H1 (cell line): ENCODE measurements at regions not wholly inside any gene's neighbourhood (a gene's known extent, or its start where the extent isn't known, plus 50 kb on each side); places are given as distances from the start of the nearest gene placed in this dataset.

Source experiments
- CTCF ChIA-PET: fragments of 300-600 bp; sonication (Branson Sonifier 250); formaldehyde crosslinking; loops from one replicate; lab custom pipeline; 2021; ENCODE audit not compliant: partially characterized antibody; lab: Charles Lee
- POLR2A ChIA-PET: fragments of 300-600 bp; sonication (Branson Sonifier 250); formaldehyde crosslinking; loops from one replicate; lab custom pipeline; 2021; ENCODE audit warnings: inconsistent platforms; ENCODE audit not compliant: partially characterized antibody; lab: Charles Lee
- DNase-seq, 2 experiments: peaks; one replicate each; pipeline versions ENCODE4 v3.0.0 to v3.0.0-alpha.2; 2010 to 2022; ENCODE audit warnings: low spot score in 2 of 2, low read depth in 1 of 2, mixed read lengths in 1 of 2
- FAIRE-seq: peaks from 2 replicates; lab custom pipeline; 2011; peaks lifted over from hg19 to GRCh38; lab: Jason Lieb, UNC
- H2AFZ ChIP-seq: 2 replicates; pipeline ENCODE4 v1.8.1; 2012; ENCODE audit warnings: low read length, inconsistent platforms
- H2AK5ac ChIP-seq: 2 replicates; pipeline ENCODE4 v1.6.1; 2013; ENCODE audit warnings: low read depth, low read length
- H2BK120ac ChIP-seq: replicated peaks from 2 replicates; pipeline ENCODE3; 2013; ENCODE audit warnings: low read depth, low read length, inconsistent platforms
- H2BK12ac ChIP-seq: 2 replicates; pipeline ENCODE4 v1.6.1; 2013; ENCODE audit warnings: low read depth, low read length
- H2BK15ac ChIP-seq: 2 replicates; pipeline ENCODE4 v1.6.1; 2013; ENCODE audit warnings: low read length
- H2BK20ac ChIP-seq: 2 replicates; pipeline ENCODE4 v1.6.1; 2013; ENCODE audit warnings: low read length
- H2BK5ac ChIP-seq: 2 replicates; pipeline ENCODE4 v1.6.1; 2013; ENCODE audit warnings: low read depth, low read length
- H3K14ac ChIP-seq: 2 replicates; pipeline ENCODE4 v1.6.1; 2013; ENCODE audit warnings: inconsistent platforms; ENCODE audit not compliant: insufficient read length
- H3K18ac ChIP-seq: 2 replicates; pipeline ENCODE4 v1.6.1; 2013; ENCODE audit warnings: low read length; ENCODE audit errors: extremely low read depth
- H3K23ac ChIP-seq: 2 replicates; pipeline ENCODE4 v1.6.1; 2013; ENCODE audit warnings: inconsistent platforms; ENCODE audit not compliant: insufficient read length
- H3K23me2 ChIP-seq: 2 replicates; pipeline ENCODE4 v1.6.1; 2013; ENCODE audit warnings: low read depth, low read length
- H3K27ac ChIP-seq: 2 replicates; pipeline ENCODE4 v1.6.1; 2011; ENCODE audit warnings: low read depth, low read length, inconsistent platforms
- H3K27me3 ChIP-seq, 4 experiments: replicated peaks in 1 of 4; 1 replicate in 1 of 4; 2 replicates in 3 of 4; pipeline versions ENCODE4 v1.6.1 to v1.8.1; 2011 to 2013; ENCODE audit warnings: low read length in 3 of 4, mild to moderate bottlenecking in 3 of 4, inconsistent platforms in 2 of 4, mixed read lengths in 2 of 4, moderate library complexity in 1 of 4; ENCODE audit not compliant: control insufficient read depth in 3 of 4, insufficient read depth in 3 of 4; ENCODE audit errors: extremely low read depth in 1 of 4
- H3K36me3 ChIP-seq, 4 experiments: 2 replicates each; pipeline versions ENCODE4 v1.6.1 to v1.8.1; 2011 to 2013; ENCODE audit warnings: mild to moderate bottlenecking in 4 of 4, low read length in 3 of 4, moderate library complexity in 2 of 4, control low read depth in 1 of 4, inconsistent platforms in 1 of 4; ENCODE audit not compliant: insufficient read depth in 4 of 4, control insufficient read depth in 2 of 4
- H3K4ac ChIP-seq: replicated peaks from 2 replicates; pipeline ENCODE3; 2013; ENCODE audit warnings: low read length, low read depth, mixed read lengths, inconsistent platforms; ENCODE audit not compliant: insufficient read length
- H3K4me1 ChIP-seq, 4 experiments: replicated peaks in 1 of 4; 1 replicate in 1 of 4; 2 replicates in 3 of 4; pipeline versions ENCODE4 v1.6.1 to v1.8.1; 2011 to 2013; ENCODE audit warnings: low read length in 3 of 4, inconsistent platforms in 2 of 4, mixed read lengths in 1 of 4; ENCODE audit not compliant: insufficient read depth in 4 of 4, control insufficient read depth in 3 of 4
- H3K4me2 ChIP-seq, 2 experiments: 2 replicates each; pipeline versions ENCODE4 v1.6.1 to v1.8.1; 2011 to 2013; ENCODE audit warnings: low read depth in 2 of 2, low read length in 2 of 2, control low read depth in 1 of 2, inconsistent platforms in 1 of 2, mild to moderate bottlenecking in 1 of 2; ENCODE audit not compliant: insufficient read depth in 1 of 2
- H3K4me3 ChIP-seq, 4 experiments: fragments of 200-600, 300-600 bp in 1 of 4; sonication (generic), shearing (Covaris generic), sonication (Bioruptor Twin) in 1 of 4; 2 replicates each; pipeline versions ENCODE4 v1.5.1 to v1.8.1; 2011 to 2016; ENCODE audit warnings: low read length in 4 of 4, low read depth in 3 of 4, control low read depth in 2 of 4, inconsistent platforms in 2 of 4, mild to moderate bottlenecking in 2 of 4, mixed read lengths in 1 of 4, moderate library complexity in 1 of 4; ENCODE audit not compliant: insufficient read depth in 2 of 4; ENCODE audit errors: extremely low read depth in 1 of 4
- H3K56ac ChIP-seq: replicated peaks from 2 replicates; pipeline ENCODE3; 2013; ENCODE audit warnings: low read depth, mild to moderate bottlenecking, mixed read lengths, low read length, inconsistent platforms; ENCODE audit not compliant: insufficient read length
- H3K79me1 ChIP-seq: 2 replicates; pipeline ENCODE4 v1.6.1; 2013; ENCODE audit warnings: low read depth, low read length, control low read depth
- H3K79me2 ChIP-seq, 2 experiments: 2 replicates each; pipeline versions ENCODE4 v1.6.1 to v1.8.1; 2012 to 2013; ENCODE audit warnings: low read length in 2 of 2, mild to moderate bottlenecking in 2 of 2, inconsistent platforms in 1 of 2; ENCODE audit not compliant: insufficient read depth in 2 of 2, control insufficient read depth in 1 of 2
- H3K9ac ChIP-seq, 4 experiments: replicated peaks in 1 of 4; 1 replicate in 1 of 4; 2 replicates in 3 of 4; pipeline versions ENCODE4 v1.6.1 to v1.8.1; 2011 to 2013; ENCODE audit warnings: low read depth in 3 of 4, low read length in 3 of 4, control low read depth in 2 of 4, mild to moderate bottlenecking in 2 of 4, moderate library complexity in 2 of 4, inconsistent platforms in 1 of 4; ENCODE audit errors: extremely low read depth in 1 of 4
- H3K9me3 ChIP-seq, 2 experiments: 2 replicates each; pipeline versions ENCODE4 v1.6.1 to v1.8.1; 2012 to 2013; ENCODE audit warnings: mild to moderate bottlenecking in 2 of 2, moderate library complexity in 2 of 2, control low read depth in 1 of 2, inconsistent platforms in 1 of 2, low read depth in 1 of 2, low read length in 1 of 2, mixed read lengths in 1 of 2; ENCODE audit not compliant: insufficient read depth in 2 of 2
- H4K20me1 ChIP-seq, 2 experiments: replicated peaks in 1 of 2; 2 replicates each; pipeline versions ENCODE3 to v1.8.1; 2011 to 2013; ENCODE audit warnings: inconsistent platforms in 2 of 2, low read length in 2 of 2, mild to moderate bottlenecking in 1 of 2; ENCODE audit not compliant: insufficient read depth in 2 of 2, control insufficient read depth in 1 of 2
- H4K5ac ChIP-seq: 2 replicates; pipeline ENCODE4 v1.6.1; 2013; ENCODE audit warnings: low read length, low read depth, mixed read lengths, inconsistent platforms; ENCODE audit not compliant: insufficient read length
- H4K8ac ChIP-seq: 2 replicates; pipeline ENCODE4 v1.8.0; 2013; ENCODE audit warnings: mild to moderate bottlenecking, moderate library complexity, low read length, inconsistent platforms; ENCODE audit not compliant: insufficient read depth; ENCODE audit errors: extremely low read depth
- H4K91ac ChIP-seq: replicated peaks from 2 replicates; pipeline ENCODE3; 2013; ENCODE audit warnings: low read length, mixed read lengths, inconsistent platforms; ENCODE audit not compliant: insufficient read length
- ASH2L ChIP-seq: fragments of 200-600, 300-600 bp; sonication (generic); IDR thresholded peaks from one replicate; pipeline ENCODE4 v1.7.1; 2017; ENCODE audit warnings: low read length
- BRCA1 ChIP-seq: IDR thresholded peaks from 2 replicates; pipeline ENCODE4 v1.6.1; 2012; ENCODE audit warnings: low read depth, low read length, improper control_type of control experiment
- CHD1 ChIP-seq: IDR thresholded peaks from 2 replicates; pipeline ENCODE4 v1.6.1; 2012; ENCODE audit warnings: low read depth, low read length, improper control_type of control experiment
- CREB1 ChIP-seq: IDR thresholded peaks from 2 replicates; pipeline ENCODE4 v1.6.1; 2012; ENCODE audit warnings: inconsistent platforms
- JUND ChIP-seq: IDR thresholded peaks from 2 replicates; pipeline ENCODE4 v1.6.1; 2011; ENCODE audit warnings: mild to moderate bottlenecking, improper control_type of control experiment, low read length
- NANOG ChIP-seq: IDR thresholded peaks from 2 replicates; pipeline ENCODE4 v1.6.1; 2011; ENCODE audit warnings: low read length, low read depth, mild to moderate bottlenecking, inconsistent platforms; ENCODE audit not compliant: insufficient read depth, poor library complexity, severe bottlenecking
- PHF8 ChIP-seq: fragments of 200-600 bp; sonication (generic); conservative IDR thresholded peaks from 2 replicates; pipeline ENCODE4 v1.7.1; 2012; ENCODE audit warnings: low read depth, mild to moderate bottlenecking, inconsistent platforms, low read length, moderate library complexity
- RAD21 ChIP-seq, 2 experiments: IDR thresholded peaks in 1 of 2; conservative IDR thresholded peaks in 1 of 2; 2 replicates each; pipeline ENCODE4 v1.6.1; 2011; ENCODE audit warnings: low read depth in 2 of 2, low read length in 2 of 2, improper control_type of control experiment in 1 of 2, inconsistent platforms in 1 of 2, mild to moderate bottlenecking in 1 of 2, moderate library complexity in 1 of 2
- RFX5 ChIP-seq: IDR thresholded peaks from 2 replicates; pipeline ENCODE4 v1.6.1; 2011; ENCODE audit warnings: low read depth, low read length, improper control_type of control experiment, borderline replicate concordance
- SP1 ChIP-seq: IDR thresholded peaks from 2 replicates; pipeline ENCODE4 v1.6.1; 2011; ENCODE audit warnings: low read depth, low read length
- SP4 ChIP-seq: IDR thresholded peaks from 2 replicates; pipeline ENCODE4 v1.6.1; 2012; ENCODE audit warnings: low read length, inconsistent platforms
- TAF1 ChIP-seq: IDR thresholded peaks from 2 replicates; pipeline ENCODE4 v1.6.1; 2011; ENCODE audit warnings: mild to moderate bottlenecking, low read depth, low read length
- TEAD4 ChIP-seq: IDR thresholded peaks from 2 replicates; pipeline ENCODE4 v1.6.1; 2012; ENCODE audit warnings: low read depth, low read length, inconsistent platforms, mixed read lengths
- YY1 ChIP-seq: IDR thresholded peaks from 2 replicates; pipeline ENCODE4 v1.6.1; 2011; ENCODE audit warnings: low read depth, mild to moderate bottlenecking, low read length
- WGBS, 2 experiments: shearing (Covaris generic) in 1 of 2; methylation state at CpG; one replicate each; pipeline versions ENCODE4 v1.1.6 to v1.1.7; 2013 to 2015; ENCODE audit warnings: low lambda C conversion rate in 2 of 2, mixed read lengths in 2 of 2, inconsistent platforms in 1 of 2, low coverage in 1 of 2, missing lambda C conversion rate in 1 of 2; ENCODE audit not compliant: insufficient replicate concordance in 2 of 2, insufficient coverage in 1 of 2, insufficient read length in 1 of 2; ENCODE audit errors: extremely low coverage in 1 of 2, missing lambda C conversion rate in 1 of 2; 5-methylcytosine and 5-hydroxymethylcytosine counted together

- no peak overlapping the region for H4K91ac ChIP-seq
- peaks cover 33 to 70% (median 58%) of the 10 kb centered on the region in 4 experiments for H3K27me3 ChIP-seq
- no peak overlapping the region for H3K56ac ChIP-seq
- no peak overlapping the region; a peak in 1 of 7 replicates for H3K9ac ChIP-seq
- WGBS, 2 experiments, result 0% methylated on average over 6 of the region's 6 CpGs; no CpG with 5 or more reads in 1 of the 2 experiments
- H3K18ac ChIP-seq, result no peak overlapping the region; the same call in 1 of the 2 replicates
- H3K4me2 ChIP-seq, result peak overlapping the region; percentile 36 to 44; a peak in 3 of 4 replicates
- no peaks in the 10 kb centered on the region for H3K79me1 ChIP-seq
- no peaks in the 10 kb centered on the region for H3K79me2 ChIP-seq
- H3K36me3 ChIP-seq, result no peaks in the 10 kb centered on the region
- H2BK20ac ChIP-seq, result no peak overlapping the region
- H3K14ac ChIP-seq, result no peak overlapping the region
- FAIRE-seq (peak; percentile 95), DNase-seq (no peak)
- H2BK120ac ChIP-seq, result no peak overlapping the region
- H4K8ac ChIP-seq, result no peak overlapping the region
- H2BK15ac ChIP-seq, result no peak overlapping the region
- peaks cover 3 to 7% of the 10 kb centered on the region in 2 experiments; a peak in 2 of 4 replicates for H3K9me3 ChIP-seq
- no peaks in the 10 kb centered on the region for H4K20me1 ChIP-seq
- H3K23ac ChIP-seq, result no peak overlapping the region
- H2BK5ac ChIP-seq, result no peak overlapping the region
- ChIA-PET POLR2A (interaction anchor here (0.9 to 1.8 kb wide), 7 partner anchors 15 to 82 kb away, joined by 3 to 20 read pairs (median 5); partner anchors contain the start of gene ATF7IP), CTCF (interaction anchor here (0.8 to 1.4 kb wide), 5 partner anchors 10 to 171 kb away, joined by 3 to 4 read pairs (median 3); no protein-coding TSS in a partner anchor)
- no peak overlapping the region for H2AFZ ChIP-seq
- peak overlapping the region; percentile 35; the same call in 1 of the 2 replicates for H3K27ac ChIP-seq
- no peak overlapping the region; the same call in 1 of the 2 replicates for H2BK12ac ChIP-seq
- peaks cover 3 to 12% (median 7%) of the 10 kb centered on the region in 4 experiments; a peak in 4 of 7 replicates for H3K4me1 ChIP-seq
- H2AK5ac ChIP-seq, result no peak overlapping the region
- H3K4me3 ChIP-seq, result peak overlapping the region in 1 of 4 experiments; percentile 27; a peak in 1 of 8 replicates
- H4K5ac ChIP-seq, result peak overlapping the region; percentile 1
- no peak overlapping the region for H3K4ac ChIP-seq
- H3K23me2 ChIP-seq, result no peaks in the 10 kb centered on the region
- TF ChIP-seq BRCA1 (no peak), CHD1 (no peak), SP1 (peak; percentile 57; the same call in 1 of the 2 replicates), SP4 (no peak), PHF8 (no peak), RAD21 (IDR thresholded peaks at IDR 0.05 in 1 of 2, conservative IDR thresholded peaks at IDR 0.05 in 1 of 2; ENCODE audit: low read depth in 2 of 2, low read length in 2 of 2) (no peak), TAF1 (no peak), CREB1 (peak; percentile 16; the same call in 1 of the 2 replicates), RFX5 (no peak), TEAD4 (no peak), YY1 (peak; percentile 87; the same call in 1 of the 2 replicates), NANOG (peak; percentile 58), JUND (no peak), ASH2L (peak; percentile 34)
Measured at GRCh38 chr12:14283489-14284144, 81.9 kb upstream of the ATF7IP start.
